Activated CD4-positive, alpha-beta T cell treated with anti-CD3 and anti-CD28 coated beads for 4 hours (primary cell): ENCODE measurements at regions not wholly inside any gene's neighbourhood (a gene's known extent, or its start where the extent isn't known, plus 50 kb on each side); places are given as distances from the start of the nearest gene placed in this dataset.

Source experiments
- DNase-seq, 2 donors: peaks; one replicate each; pipeline ENCODE4 v3.0.0-alpha.2; 2020

DNA sequence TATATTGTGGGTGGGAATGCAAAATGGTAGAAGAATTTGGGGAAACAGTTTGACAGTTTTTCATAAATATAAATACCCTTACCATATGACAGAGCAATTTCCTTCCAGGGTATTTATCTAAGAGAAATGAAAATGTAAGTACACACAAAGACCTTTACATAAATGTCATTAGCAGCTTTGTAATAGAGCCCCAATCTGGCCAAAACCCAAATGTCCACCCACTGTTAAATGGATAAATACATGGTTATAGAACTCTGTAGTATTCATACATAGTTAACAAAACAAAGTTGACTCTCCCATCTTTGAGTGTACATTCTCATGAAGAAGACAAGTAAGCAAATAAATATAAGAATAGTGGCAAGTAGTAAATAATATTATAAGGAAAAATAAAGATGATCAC is 514.8 kb upstream of the NOX3 start:
- no peak for DNase-seq

DNA sequence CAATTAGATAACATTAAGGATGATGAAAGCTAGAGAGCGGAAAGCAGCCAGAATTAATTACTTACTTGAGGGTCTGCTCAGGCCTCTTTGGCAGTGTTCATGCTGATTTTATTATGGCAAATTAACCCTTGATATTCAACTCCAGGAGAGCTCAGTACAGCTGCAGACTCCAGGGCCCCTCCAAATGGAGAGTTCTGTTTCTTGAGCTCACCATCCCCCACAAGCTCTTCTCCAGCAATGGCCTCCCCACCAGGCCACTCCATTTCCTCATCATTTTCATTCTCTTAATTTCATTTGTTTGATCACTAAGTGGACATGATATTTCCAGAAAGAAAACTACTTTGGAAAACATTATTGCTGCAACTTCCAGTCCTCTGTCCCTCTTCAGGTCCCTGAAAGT is 513.3 kb upstream of the NOX3 start:
- DNase-seq = no peak

DNA sequence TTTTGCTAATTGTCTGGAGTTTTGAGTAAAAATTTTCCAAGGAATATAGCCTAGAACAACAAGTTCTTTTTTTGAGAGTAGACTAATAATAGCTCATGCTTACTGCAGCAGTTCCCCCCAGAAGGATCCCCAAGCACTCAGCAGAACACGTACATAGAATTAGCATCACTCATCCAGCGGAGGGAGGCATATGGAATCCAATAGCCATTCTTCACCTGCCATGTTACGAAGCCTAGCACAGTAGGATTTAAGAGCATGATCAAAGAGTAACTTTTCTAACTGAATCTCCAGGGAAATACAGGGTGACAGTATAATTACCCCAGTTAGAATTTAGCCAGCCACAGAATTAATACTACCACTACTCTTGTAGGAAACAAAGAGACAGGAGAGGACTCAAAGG is 511.7 kb upstream of the NOX3 start:
- no peak for DNase-seq

DNA sequence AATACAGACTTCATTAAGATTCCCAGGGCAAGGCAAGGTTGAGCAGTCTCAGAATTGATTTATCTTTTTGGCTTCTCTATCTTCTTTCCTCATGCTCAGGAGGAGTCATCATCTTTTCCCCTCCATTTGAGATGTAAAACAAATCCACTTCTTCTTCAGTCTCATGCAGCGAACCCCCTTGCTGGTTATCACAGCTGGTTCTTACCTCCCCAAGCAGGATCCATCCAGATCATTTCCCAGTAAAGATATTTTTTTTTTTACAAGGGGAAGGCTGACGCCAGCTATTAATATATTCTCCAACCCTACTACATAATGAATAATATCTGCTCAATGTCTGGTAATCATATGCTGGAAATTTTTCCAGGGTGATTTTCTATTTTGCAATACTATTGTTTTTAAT is 508.9 kb upstream of the NOX3 start:
- no peak for DNase-seq

DNA sequence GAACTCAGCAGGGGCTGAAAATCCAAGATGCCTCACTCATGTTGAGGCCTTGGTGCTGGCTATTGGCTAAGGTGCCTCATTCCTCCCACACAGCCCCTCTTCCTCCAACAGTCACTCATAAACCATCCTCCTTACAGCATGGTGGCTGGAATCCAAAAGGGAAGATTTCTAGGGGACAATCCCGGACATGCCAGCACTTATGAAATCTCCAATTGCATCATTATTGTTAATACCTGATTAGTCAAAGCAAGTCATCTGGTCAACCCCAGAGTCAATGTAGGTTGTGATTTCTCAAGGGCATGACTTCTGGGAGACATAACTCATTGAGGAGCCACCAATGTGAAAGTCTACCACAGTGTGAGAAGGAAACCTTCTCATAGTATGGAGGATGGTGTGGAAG is 506.6 kb upstream of the NOX3 start:
- no peak for DNase-seq

DNA sequence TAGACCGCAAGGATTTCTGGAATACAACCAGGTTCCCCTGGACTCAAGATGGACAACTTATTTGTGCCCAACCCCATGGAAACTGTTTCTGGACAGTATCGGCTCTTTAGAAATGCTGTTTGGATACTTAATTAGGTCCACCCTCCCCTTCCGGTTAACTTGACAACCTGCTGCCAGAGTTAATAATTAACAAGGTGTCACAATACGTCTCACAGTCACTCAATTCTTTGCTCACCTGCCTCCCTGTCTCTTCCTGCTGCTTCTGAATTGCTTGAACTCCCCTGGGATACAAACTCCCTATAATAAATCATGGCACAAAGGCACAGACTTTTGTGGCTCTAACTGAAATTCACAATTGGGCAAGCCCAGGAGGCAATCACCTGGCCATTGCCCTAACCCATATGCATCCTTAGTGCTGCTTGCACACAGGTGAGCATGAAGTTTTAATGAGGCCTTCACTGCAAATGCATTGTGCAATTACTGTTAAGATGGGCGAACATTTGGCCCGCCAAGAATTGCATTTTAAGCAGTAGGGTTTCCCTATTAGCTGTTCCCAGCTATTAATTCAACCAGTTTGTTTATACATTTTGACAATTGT is 504.4 kb upstream of the NOX3 start:
- DNase-seq = no peak

DNA sequence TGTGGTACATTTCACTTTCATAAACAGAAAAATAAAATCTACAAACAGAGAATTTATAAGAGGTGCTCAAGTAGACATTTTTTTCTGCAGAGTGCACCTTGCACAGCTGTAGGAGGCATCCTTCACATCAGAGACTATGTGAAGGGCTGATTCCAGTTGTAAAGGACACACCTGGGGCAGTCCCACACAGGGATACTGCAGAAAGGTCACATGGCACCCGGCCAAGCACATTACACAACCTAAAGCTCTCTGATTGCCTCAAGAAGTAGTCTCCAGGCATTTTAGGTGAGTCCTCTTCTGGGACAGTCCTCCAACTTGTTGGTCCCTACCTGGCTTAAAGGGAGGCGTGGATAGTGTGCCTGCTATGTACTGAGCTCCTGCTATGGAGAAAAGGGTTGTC is 502.9 kb upstream of the NOX3 start:
- no peak for DNase-seq

DNA sequence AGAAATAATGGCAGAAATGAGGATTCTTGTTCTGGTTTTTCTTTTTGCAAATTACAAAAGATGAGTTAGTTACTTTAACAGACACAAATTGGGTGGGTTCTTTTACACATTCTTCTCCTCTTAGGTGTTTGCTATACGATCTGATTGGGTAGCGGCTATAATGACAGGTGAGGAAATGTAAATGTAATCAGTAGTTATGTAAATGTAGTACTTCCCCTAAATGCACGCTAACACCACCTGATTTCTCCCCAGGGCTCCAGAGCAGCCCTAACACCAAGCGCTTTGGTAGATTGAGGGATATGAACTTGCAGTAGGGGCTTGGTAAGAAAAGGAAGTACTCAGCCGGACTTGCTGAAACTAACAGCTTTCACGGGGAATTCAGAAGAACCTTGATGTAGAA is 499.4 kb upstream of the NOX3 start:
- no peak for DNase-seq

DNA sequence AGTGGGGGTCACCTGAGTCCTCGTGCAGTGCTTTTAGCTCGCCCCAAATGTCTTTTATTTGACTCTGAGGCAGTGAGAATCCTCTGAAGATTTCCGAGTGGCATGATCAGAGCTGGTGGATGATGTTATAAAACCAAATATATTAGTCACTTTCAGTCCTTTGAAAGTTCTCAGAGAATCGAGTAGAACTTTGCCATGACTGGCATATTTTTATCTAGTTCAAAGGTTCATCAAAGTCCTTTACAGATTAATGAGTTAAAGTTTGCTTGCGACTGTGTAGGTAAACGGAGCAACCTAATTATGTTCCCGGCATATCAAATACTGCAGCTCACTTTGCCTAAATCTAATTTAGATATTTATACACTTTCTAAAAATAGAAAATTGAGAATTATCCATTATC is 498.5 kb upstream of the NOX3 start:
- DNase-seq = no peak

DNA sequence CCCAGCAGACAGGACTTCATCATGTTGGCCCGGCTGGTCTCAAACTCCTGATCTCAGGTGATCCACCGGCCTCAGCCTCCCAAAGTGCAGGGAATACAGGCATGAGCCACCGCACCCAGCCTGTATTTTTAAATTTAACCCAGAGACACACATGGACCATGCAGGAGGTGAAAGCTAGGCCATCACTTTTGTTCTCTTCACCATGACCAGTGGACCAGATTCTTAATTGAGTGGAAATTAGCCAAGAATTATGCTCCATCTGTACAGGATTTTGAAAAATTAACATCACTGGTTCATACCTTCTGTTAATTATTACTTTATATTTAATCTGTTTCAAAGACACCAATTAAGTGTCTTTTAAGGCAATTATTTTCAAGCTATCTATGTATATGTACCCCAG is 493.6 kb upstream of the NOX3 start:
- no peak for DNase-seq

DNA sequence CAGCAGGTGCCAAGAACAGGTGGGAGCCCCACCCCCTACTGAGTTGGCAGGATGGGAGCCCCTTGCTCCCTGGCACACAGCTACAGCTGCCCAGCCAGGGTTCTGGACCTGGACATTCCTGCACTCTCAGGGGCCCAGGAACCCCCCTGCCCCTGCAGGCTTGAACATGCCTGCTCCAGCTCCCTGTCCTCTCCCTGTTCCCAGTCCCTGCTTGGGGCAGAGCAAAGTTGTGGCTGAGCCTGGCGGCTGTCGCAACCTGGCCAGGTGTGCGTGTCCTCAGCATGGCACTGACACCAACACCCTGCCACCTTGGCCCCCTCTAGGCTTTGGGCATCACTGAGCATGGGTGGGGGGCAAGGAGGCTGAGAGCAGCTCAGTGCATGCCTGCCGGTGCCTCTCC is 491.2 kb upstream of the NOX3 start:
- DNase-seq = no peak

DNA sequence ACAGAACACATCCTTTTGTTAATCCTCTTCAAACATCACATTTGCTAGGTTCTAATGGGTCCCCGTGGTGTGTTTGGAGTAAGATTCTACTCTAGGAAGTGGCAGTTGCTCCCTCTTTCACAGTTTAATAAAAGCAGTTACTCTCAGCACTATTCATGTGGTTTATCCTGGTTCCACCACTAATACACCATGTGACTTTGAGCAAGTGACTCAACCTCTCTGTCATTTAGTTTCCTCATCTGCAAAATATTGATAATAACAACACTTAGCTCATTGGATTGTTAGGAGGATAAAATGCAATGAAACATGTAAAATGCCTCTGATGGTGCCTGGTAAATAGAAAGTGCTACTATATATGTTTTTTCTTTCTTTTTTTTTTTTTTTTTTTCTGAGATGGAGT is 488.0 kb upstream of the NOX3 start:
- DNase-seq = no peak

DNA sequence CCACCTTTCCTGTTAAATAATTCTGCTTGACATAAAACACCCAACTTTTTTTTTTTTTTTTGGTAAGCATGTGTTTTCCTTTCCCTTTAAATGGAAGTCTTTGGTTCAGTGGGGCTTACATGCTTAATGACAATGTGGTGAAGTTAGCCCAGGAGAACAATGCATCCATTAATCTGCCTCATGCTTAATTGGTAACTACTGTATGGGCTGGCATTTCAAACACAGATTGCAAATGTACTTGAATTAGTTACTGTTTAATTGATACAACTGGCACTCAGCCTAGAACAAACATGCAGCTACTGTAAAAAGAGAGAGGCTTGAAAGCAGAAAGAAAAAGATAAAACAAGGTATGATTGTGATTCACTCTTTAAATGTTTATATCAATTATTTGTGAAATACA is 483.6 kb upstream of the NOX3 start:
- DNase-seq = no peak

DNA sequence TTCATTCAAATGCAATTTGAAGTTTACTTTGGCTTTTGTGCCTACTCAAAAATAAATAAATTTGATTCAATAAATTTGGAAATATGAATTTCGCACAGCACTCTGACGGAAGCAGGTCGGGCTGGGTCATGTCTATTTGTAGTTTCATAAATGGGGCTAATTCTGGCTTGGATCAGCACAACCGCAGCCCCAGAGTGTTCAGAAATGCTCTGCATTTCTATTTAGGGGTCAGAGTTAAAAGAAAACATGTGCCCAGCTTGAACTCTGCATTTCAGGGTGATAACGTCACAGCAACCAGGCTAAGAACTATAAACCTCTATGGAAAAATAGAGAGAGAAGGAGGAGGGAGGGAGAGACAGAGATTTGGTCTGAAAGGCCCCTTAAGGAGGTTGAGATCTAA is 480.9 kb upstream of the NOX3 start:
- DNase-seq = no peak

DNA sequence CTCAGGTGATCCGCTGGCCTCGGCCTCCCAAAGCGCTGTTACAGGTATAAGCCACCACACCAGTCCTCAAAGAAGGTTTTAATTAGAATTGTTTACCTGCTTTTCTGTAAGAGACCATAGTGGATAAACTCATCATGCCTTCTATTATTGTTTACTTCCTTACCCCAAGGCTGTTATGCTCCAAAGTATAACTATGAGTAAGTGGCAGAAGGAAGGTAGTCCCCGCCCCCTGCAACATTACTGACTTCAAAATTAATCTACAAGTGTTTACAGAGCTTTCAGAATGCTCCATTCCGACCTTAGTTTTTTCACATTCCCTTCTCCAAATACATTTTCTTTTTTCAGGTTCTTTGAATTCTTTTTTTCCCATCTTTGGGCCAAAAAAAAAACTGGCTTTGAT is 480.5 kb upstream of the NOX3 start:
- no peak for DNase-seq

DNA sequence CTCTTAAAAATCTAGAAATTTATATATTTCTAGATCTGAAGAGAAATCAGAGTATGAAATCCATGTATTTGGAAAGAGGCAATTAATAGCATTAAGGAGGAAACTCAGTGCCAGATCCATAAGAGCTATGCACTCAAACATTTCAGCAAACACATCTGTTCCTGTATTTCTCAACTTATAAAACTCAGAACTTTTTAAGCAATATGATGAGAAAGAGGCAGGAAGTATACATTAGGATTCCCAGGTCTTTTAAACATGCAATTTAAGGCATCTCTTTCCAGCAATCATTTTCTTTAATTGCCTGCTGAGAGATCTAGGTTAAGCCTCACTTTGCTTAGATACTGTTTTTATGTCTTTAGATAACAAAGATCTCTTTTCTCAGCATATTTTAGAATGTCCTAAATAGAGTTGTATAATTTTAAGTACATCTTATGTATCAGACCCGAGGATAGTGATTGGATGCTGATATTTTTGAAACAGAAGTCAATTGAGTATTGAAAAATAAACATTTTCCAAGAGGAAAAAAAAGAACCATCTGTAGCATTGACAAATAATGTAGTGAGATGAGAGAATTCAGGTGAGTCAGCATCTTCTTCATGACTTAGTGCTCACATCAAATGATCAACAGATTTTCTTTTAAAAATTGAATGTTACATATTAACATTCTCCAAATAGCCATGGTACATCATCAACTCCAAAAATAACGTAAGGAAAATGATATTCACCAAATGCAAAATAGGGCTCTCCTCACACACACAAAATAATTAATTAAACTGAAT is 461.4 kb upstream of the NOX3 start:
- no peak for DNase-seq

DNA sequence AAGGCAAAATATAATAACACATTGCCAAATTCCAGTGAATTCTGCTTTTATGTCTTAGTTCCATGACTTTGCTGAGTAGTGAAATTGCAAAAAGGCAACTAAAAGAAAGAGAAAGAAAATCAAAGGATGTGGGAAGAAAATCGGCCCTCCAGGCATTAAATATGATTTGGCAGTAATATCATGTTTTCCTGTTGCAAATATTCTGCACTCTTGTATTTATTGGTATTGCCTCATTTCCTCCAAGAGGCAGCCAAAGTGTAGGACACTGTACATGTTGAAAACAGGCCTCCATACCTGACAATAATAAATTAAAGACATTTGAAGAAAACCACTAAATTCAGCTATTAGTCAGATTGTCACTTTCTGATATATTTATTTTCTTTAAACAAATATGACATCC is 460.0 kb upstream of the NOX3 start:
- no peak for DNase-seq

DNA sequence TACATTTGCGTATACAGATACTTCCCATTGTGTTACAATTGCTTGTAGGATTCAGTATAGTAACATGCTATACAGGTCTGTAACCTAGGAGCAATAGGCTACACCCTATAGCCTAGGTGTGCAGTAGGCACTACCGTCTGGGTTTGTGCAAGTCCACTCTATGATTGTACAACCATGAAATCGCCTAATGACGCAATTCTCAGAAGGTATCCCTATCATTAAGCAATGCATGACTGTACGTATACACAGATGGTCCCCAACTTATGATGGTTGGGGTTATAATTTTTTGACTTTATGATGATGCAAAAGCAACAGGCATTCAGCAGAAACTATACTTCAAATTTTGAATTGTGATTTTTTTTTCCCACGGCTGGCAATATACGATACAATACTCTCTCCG is 458.2 kb upstream of the NOX3 start:
- DNase-seq = no peak

DNA sequence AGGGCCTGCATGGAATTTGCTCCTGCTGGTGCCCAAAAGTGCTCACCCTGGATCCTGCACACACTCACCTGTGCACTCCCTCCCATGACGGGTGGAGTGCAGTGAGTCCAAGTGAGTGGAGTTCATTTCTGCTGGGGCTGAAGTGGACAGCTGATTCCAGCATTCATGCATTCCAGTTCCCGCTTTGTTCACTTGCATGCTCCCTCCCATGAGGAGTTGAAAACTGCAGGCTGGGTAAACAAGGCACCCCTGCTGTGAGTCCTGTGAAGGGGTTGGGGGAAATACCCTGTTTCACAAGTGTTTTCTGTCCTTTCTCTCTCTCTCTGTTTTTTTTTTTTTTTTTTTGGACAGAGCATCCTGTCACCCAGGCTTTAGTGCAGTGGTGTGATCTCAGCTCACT is 454.1 kb upstream of the NOX3 start:
- no peak for DNase-seq

DNA sequence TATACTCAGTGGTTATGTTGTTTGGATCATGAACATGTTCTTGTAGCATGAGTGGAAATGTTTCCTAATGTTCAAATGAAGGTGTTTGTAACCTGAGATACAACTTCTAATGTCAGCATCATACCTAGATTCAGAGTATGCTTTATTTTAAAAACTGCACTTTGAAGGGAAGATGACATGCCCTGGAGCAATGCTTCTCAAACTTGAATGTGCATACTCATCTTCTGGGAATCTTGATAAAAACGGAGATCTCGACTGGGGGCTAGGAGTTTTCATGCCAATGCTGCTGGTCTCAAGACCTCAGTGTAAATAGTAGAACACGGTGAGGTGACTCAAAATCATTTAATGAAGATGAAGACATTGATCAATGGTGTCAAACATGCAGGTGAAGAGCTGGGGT is 440.0 kb upstream of the NOX3 start:
- DNase-seq = no peak

DNA sequence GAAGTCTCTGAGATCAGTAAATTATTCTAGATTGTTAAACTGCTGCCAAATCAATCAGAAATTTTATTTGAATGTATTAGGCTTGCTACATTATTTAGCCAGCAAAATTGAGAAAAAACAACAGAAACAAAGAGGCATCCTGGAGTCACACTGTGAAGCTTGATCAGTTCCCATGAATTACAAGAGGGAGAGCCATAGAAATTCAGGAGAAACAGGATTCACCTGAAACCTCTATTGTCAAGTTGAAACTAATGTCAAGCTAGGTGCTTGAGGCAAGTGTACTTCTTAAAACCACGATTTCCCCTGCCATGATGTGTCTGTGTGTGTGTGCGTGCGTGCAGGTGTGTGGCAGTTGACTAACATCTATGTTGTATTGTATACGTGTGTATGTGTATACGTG is 439.1 kb upstream of the NOX3 start:
- DNase-seq = no peak

DNA sequence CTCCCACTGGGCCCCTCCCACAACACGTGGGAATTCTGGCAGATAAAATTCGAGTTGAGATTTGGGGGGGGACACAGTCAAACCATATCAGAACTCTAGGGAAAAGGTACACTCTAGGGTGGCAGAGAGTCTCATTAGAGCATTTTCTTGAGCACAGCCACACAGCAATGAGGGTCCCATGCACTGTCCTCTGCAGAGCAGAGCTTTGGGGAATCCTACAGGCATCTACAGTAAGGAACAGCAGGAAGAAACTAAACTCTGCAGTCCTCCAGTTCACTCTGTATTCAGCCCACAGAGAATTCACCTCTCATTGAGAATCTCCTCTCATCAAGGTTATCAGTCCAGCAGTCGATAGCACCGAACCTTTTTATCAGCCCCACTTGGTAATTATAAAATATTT is 438.6 kb upstream of the NOX3 start:
- no peak for DNase-seq

DNA sequence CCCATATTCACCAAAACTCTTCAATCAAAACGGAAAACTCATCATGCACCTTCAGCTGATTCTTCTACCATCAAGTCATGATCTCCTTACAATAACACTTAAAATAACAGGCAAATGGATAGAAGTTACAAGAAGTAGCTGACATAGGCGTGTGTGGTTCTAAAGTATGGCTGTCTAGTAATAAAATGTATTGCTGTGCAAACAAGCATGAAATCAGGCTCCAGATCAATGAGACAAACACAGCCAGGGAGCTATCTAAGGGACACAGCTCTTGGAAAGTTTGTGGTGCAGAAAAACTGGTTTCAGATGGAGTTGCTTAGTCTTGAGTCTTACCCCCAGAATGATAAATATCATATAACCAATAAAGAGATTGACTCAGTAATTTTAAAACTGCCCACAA is 434.8 kb upstream of the NOX3 start:
- no peak for DNase-seq

DNA sequence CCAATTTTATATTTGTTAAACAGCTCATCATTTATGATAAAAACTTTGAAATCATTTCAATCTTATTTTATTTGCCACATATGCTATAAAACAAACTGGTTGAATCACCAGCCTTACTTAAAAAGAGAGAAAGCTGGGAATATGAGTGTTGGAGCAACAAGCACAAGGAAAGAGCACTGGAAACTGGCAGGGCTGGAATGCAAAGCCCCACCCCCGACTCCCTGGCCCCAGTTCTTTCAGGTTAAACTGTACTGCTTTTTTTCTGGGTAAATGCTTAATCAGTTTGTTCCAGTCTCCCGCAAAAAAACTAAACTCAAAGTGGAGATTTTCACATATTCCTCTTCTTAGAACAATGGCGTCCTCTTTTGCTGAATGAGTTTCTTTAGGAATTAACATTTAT is 433.8 kb upstream of the NOX3 start:
- DNase-seq = no peak

DNA sequence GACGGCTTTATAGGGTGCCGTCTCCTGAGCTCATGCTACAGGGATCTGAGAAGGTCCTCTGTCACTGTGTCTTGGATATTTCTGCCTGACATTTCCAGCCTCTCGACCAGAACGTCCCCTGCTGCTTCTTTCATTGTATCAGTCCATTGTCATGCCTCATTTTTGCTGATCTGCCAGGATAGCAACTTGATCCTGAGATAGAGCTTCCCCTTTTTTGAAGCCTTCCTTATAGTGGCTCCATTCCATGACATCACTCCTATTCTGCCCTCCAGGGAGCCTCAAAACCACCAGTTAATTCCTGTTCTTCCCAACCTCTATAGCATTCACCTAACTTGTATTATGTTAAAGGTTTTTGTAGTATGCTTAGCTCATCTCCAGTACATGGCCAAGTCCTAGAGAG is 431.8 kb upstream of the NOX3 start:
- DNase-seq = no peak
